ENCODE measurements at regions not wholly inside any gene's neighbourhood (a gene's known extent, or its start where the extent isn't known, plus 50 kb on each side); places are given as distances from the start of the nearest gene placed in this dataset.

- TF ChIP-seq, protein P1, sequence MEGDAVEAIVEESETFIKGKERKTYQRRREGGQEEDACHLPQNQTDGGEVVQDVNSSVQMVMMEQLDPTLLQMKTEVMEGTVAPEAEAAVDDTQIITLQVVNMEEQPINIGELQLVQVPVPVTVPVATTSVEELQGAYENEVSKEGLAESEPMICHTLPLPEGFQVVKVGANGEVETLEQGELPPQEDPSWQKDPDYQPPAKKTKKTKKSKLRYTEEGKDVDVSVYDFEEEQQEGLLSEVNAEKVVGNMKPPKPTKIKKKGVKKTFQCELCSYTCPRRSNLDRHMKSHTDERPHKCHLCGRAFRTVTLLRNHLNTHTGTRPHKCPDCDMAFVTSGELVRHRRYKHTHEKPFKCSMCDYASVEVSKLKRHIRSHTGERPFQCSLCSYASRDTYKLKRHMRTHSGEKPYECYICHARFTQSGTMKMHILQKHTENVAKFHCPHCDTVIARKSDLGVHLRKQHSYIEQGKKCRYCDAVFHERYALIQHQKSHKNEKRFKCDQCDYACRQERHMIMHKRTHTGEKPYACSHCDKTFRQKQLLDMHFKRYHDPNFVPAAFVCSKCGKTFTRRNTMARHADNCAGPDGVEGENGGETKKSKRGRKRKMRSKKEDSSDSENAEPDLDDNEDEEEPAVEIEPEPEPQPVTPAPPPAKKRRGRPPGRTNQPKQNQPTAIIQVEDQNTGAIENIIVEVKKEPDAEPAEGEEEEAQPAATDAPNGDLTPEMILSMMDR (IDR thresholded peaks at IDR 0.05): no peak
- TF ChIP-seq POLR2A (IDR thresholded peaks at IDR 0.05): no peak
Measured at GRCh38 chr6:144559865-144560593, 274.9 kb downstream of the UTRN start.

Measured in Peyer's patch (tissue), 4 donors.